Omental fat pad (tissue), 3 donors: ENCODE measurements at regions not wholly inside any gene's neighbourhood (a gene's known extent, or its start where the extent isn't known, plus 50 kb on each side); places are given as distances from the start of the nearest gene placed in this dataset.

Experiments used
- ATAC-seq: fragments of 150-250 bp; one replicate; pipeline ENCODE4 v1.9.1; 2016; ENCODE audit warnings: mild to moderate bottlenecking, moderate library complexity; ENCODE audit not compliant: low FRiP score
- DNase-seq: peaks from one replicate; pipeline ENCODE4 v3.0.0-alpha.2; 2019; ENCODE audit warnings: low spot score
- CTCF ChIP-seq, 3 donors: fragments of 450-650 bp; IDR thresholded peaks; one replicate each; pipeline ENCODE4 v1.5.1; 2016 to 2017; ENCODE audit warnings: antibody characterized with exemption in 3 of 3, mild to moderate bottlenecking in 3 of 3, moderate library complexity in 2 of 3

GRCh38 chr7:70846208-70846607, 285.7 kb upstream of the GALNT17 start:
- ATAC-seq (no peak), DNase-seq (no peak)
- no peak for TF ChIP-seq CTCF (IDR thresholded peaks at IDR 0.05)

GRCh38 chr7:70849580-70850235, 282.2 kb upstream of the GALNT17 start:
- DNase-seq = no peak
- no peak for ATAC-seq
- TF ChIP-seq CTCF (IDR thresholded peaks at IDR 0.05) = no peak

- no peak for DNase-seq
- ATAC-seq = no peak
- TF ChIP-seq CTCF (IDR thresholded peaks at IDR 0.05) = no peak
Observed at GRCh38 chr7:70855373-70855772, 276.6 kb upstream of the GALNT17 start.

- peak in 2 of 3 donors; percentile 31 to 74 for TF ChIP-seq CTCF (IDR thresholded peaks at IDR 0.05)
- no peak for ATAC-seq
- peak; percentile 86 for DNase-seq
Observed at GRCh38 chr7:70856901-70857630, 274.9 kb upstream of the GALNT17 start.

GRCh38 chr7:70857793-70858545, 274.0 kb upstream of the GALNT17 start:
- no peak for TF ChIP-seq CTCF (IDR thresholded peaks at IDR 0.05)
- DNase-seq (no peak), ATAC-seq (no peak)

GRCh38 chr7:70867513-70867912, 264.4 kb upstream of the GALNT17 start:
- DNase-seq = no peak
- TF ChIP-seq CTCF (IDR thresholded peaks at IDR 0.05) = no peak
- no peak for ATAC-seq
